Tibial nerve (tissue), 4 donors: ENCODE measurements at regions not wholly inside any gene's neighbourhood (a gene's known extent, or its start where the extent isn't known, plus 50 kb on each side); places are given as distances from the start of the nearest gene placed in this dataset.

Experiments used
- DNase-seq, 2 donors: peaks; one replicate each; pipeline ENCODE4 v3.0.0-alpha.2; 2019; ENCODE audit warnings: low spot score in 2 of 2
- H3K27ac ChIP-seq, 4 donors: fragments of 200-600 bp; sonication (generic) in 3 of 4; one replicate each; pipeline ENCODE4 v1.5.1; 2017 to 2019; ENCODE audit warnings: mild to moderate bottlenecking in 1 of 4
- H3K27me3 ChIP-seq, 2 donors: fragments of 200-600 bp; sonication (generic) in 1 of 2; one replicate each; pipeline versions ENCODE4 v1.5.1 to v1.6.0; 2017 to 2019
- H3K36me3 ChIP-seq, 3 donors: fragments of 200-600 bp; sonication (generic); one replicate each; pipeline ENCODE4 v1.5.1; 2018 to 2019
- H3K4me1 ChIP-seq, 4 donors: fragments of 200-600 bp; sonication (generic) in 3 of 4; one replicate each; pipeline ENCODE4 v1.5.1; 2017 to 2019
- H3K4me3 ChIP-seq, 4 donors: fragments of 200-600 bp; sonication (generic) in 3 of 4; one replicate each; pipeline ENCODE4 v1.5.1; 2017 to 2019; ENCODE audit warnings: mild to moderate bottlenecking in 1 of 4, moderate library complexity in 1 of 4
- H3K9me3 ChIP-seq, 4 donors: fragments of 200-600 bp; sonication (generic) in 3 of 4; one replicate each; pipeline ENCODE4 v1.5.1; 2017 to 2019
- CTCF ChIP-seq, 5 experiments: fragments of 200-600 bp in 3 of 5; fragments of 450-650 bp in 2 of 5; sonication (generic) in 3 of 5; IDR thresholded peaks; one replicate each; pipeline ENCODE4 v1.5.1; 2016 to 2019; ENCODE audit warnings: antibody characterized with exemption in 5 of 5, mild to moderate bottlenecking in 3 of 5, moderate library complexity in 2 of 5
- EP300 ChIP-seq, 2 donors: sonication (generic); formaldehyde crosslinking; IDR thresholded peaks; one replicate each; pipeline ENCODE4 v1.6.1; 2017; ENCODE audit warnings: antibody characterized with exemption in 2 of 2, mild to moderate bottlenecking in 1 of 2
- POLR2A ChIP-seq, 2 donors: fragments of 450-650 bp; IDR thresholded peaks; one replicate each; pipeline ENCODE4 v1.6.1; 2017; ENCODE audit warnings: antibody characterized with exemption in 2 of 2, mild to moderate bottlenecking in 2 of 2, moderate library complexity in 2 of 2
- WGBS, 2 donors: methylation state at CpG; one replicate each; pipeline ENCODE4 v1.1.5; 2018; 5-methylcytosine and 5-hydroxymethylcytosine counted together

- Histone ChIP-seq H3K36me3 (no peaks in the 10 kb centered on the region), H3K9me3 (no peaks in the 10 kb centered on the region), H3K4me3 (no peak overlapping the region), H3K27me3 (no peaks in the 10 kb centered on the region), H3K27ac (peak overlapping the region in 1 of 4 donors; percentile 10), H3K4me1 (peaks cover 4 to 42% (median 18%) of the 10 kb centered on the region in 4 donors)
- DNase-seq: no peak
- 53% methylated on average over 19 to 20 of the region's 27 CpGs for WGBS, 2 donors
- TF ChIP-seq POLR2A (IDR thresholded peaks at IDR 0.05): no peak
- no peak for TF ChIP-seq CTCF (IDR thresholded peaks at IDR 0.05)
- no peak for TF ChIP-seq EP300 (IDR thresholded peaks at IDR 0.05)
Measured at GRCh38 chr9:134227451-134228411, 63.4 kb upstream of the RNU6ATAC start.

- Histone ChIP-seq H3K27ac (no peak overlapping the region), H3K4me1 (peaks cover 4 to 35% (median 18%) of the 10 kb centered on the region in 4 donors), H3K4me3 (no peak overlapping the region), H3K27me3 (no peaks in the 10 kb centered on the region), H3K36me3 (no peaks in the 10 kb centered on the region), H3K9me3 (no peaks in the 10 kb centered on the region)
- no peak for DNase-seq
- TF ChIP-seq EP300 (IDR thresholded peaks at IDR 0.05) (no peak), CTCF (IDR thresholded peaks at IDR 0.05) (no peak), POLR2A (IDR thresholded peaks at IDR 0.05) (no peak)
- 85 to 87% methylated on average over 8 of the region's 8 CpGs for WGBS, 2 donors
Measured at GRCh38 chr9:134228649-134229048, 64.3 kb upstream of the RNU6ATAC start.

- no peak for DNase-seq
- WGBS, 2 donors: 88 to 93% methylated on average over 13 of the region's 23 CpGs
- no peaks in the 10 kb centered on the region for H3K9me3 ChIP-seq
- peaks cover 4 to 39% (median 18%) of the 10 kb centered on the region in 4 donors for H3K4me1 ChIP-seq
- H3K27ac ChIP-seq: peak overlapping the region in 1 of 4 donors; percentile 85
- H3K4me3 ChIP-seq: no peak overlapping the region
- no peak for TF ChIP-seq POLR2A (IDR thresholded peaks at IDR 0.05)
- TF ChIP-seq CTCF (IDR thresholded peaks at IDR 0.05): no peak
- TF ChIP-seq EP300 (IDR thresholded peaks at IDR 0.05): no peak
- H3K36me3 ChIP-seq: no peaks in the 10 kb centered on the region
- H3K27me3 ChIP-seq: no peaks in the 10 kb centered on the region
Measured at GRCh38 chr9:134229466-134230091, 65.2 kb upstream of the RNU6ATAC start.

GRCh38 chr9:134230092-134230941 lies 66.0 kb upstream of the RNU6ATAC start:
- no peak for TF ChIP-seq EP300 (IDR thresholded peaks at IDR 0.05)
- TF ChIP-seq POLR2A (IDR thresholded peaks at IDR 0.05): no peak
- TF ChIP-seq CTCF (IDR thresholded peaks at IDR 0.05): no peak
- no peak for DNase-seq
- Histone ChIP-seq H3K36me3 (no peaks in the 10 kb centered on the region), H3K9me3 (no peaks in the 10 kb centered on the region), H3K27ac (peak overlapping the region; percentile 13 to 86 (median 70)), H3K4me1 (peaks cover 4 to 46% (median 19%) of the 10 kb centered on the region in 4 donors), H3K4me3 (no peak overlapping the region), H3K27me3 (no peaks in the 10 kb centered on the region)
- 87 to 88% methylated on average over 19 to 28 of the region's 28 CpGs for WGBS, 2 donors
